ENCODE measurements at regions not wholly inside any gene's neighbourhood (a gene's known extent, or its start where the extent isn't known, plus 50 kb on each side); places are given as distances from the start of the nearest gene placed in this dataset.

- Histone ChIP-seq H3K4me1 (ENCODE audit: control insufficient read depth, low read length) (no peaks in the 10 kb centered on the region), H3F3A (ENCODE audit: control insufficient read depth, insufficient read depth) (no peaks in the 10 kb centered on the region), H3K27me3 (ENCODE audit: control insufficient read depth, low read length) (no peaks in the 10 kb centered on the region), H3K4me2 (ENCODE audit: low read length) (no peak overlapping the region), H3K4me3 (ENCODE audit: low read length) (no peak overlapping the region), H3K9me3 (ENCODE audit: control insufficient read depth, insufficient read depth, low read length) (no peaks in the 10 kb centered on the region), H3K36me3 (ENCODE audit: control insufficient read depth, low read length) (no peaks in the 10 kb centered on the region), H3K79me2 (ENCODE audit: control insufficient read depth, low read length) (no peaks in the 10 kb centered on the region), H3K9me2 (replicated peaks; ENCODE audit: control insufficient read depth, low read length) (no peaks in the 10 kb centered on the region), H4K20me1 (ENCODE audit: control insufficient read depth, insufficient read depth, low read depth, low read length) (no peaks in the 10 kb centered on the region), H3K27ac (ENCODE audit: low read depth, low read length) (no peak overlapping the region)
- TF ChIP-seq CTCF (IDR thresholded peaks at IDR 0.05; ENCODE audit: low read depth, low read length, poor library complexity, severe bottlenecking) (no peak), EZH2phosphoT487 (IDR thresholded peaks at IDR 0.05; ENCODE audit: borderline replicate concordance, low read length) (no peak)
Observed at GRCh38 chr22:48530666-48531065, 1297.0 kb downstream of the BRD1 start.

GRCh38 chr22:48528221-48528915 is 1299.3 kb downstream of the BRD1 start:
- Histone ChIP-seq H3K4me3 (ENCODE audit: low read length) (no peak overlapping the region), H3K36me3 (ENCODE audit: control insufficient read depth, low read length) (no peaks in the 10 kb centered on the region), H3K79me2 (ENCODE audit: control insufficient read depth, low read length) (no peaks in the 10 kb centered on the region), H3K9me2 (replicated peaks; ENCODE audit: control insufficient read depth, low read length) (no peaks in the 10 kb centered on the region), H3K4me2 (ENCODE audit: low read length) (no peak overlapping the region), H3K4me1 (ENCODE audit: control insufficient read depth, low read length) (no peaks in the 10 kb centered on the region), H4K20me1 (ENCODE audit: control insufficient read depth, insufficient read depth, low read depth, low read length) (no peaks in the 10 kb centered on the region), H3F3A (ENCODE audit: control insufficient read depth, insufficient read depth) (no peaks in the 10 kb centered on the region), H3K27ac (ENCODE audit: low read depth, low read length) (no peak overlapping the region), H3K9me3 (ENCODE audit: control insufficient read depth, insufficient read depth, low read length) (no peaks in the 10 kb centered on the region), H3K27me3 (ENCODE audit: control insufficient read depth, low read length) (no peaks in the 10 kb centered on the region)
- TF ChIP-seq CTCF (IDR thresholded peaks at IDR 0.05; ENCODE audit: low read depth, low read length, poor library complexity, severe bottlenecking) (no peak), EZH2phosphoT487 (IDR thresholded peaks at IDR 0.05; ENCODE audit: borderline replicate concordance, low read length) (no peak)

GRCh38 chr22:48523761-48524160 is 1303.9 kb downstream of the BRD1 start:
- Histone ChIP-seq H3K36me3 (ENCODE audit: control insufficient read depth, low read length) (no peaks in the 10 kb centered on the region), H3K4me2 (ENCODE audit: low read length) (no peak overlapping the region), H3K9me3 (ENCODE audit: control insufficient read depth, insufficient read depth, low read length) (no peaks in the 10 kb centered on the region), H3K4me1 (ENCODE audit: control insufficient read depth, low read length) (no peaks in the 10 kb centered on the region), H3K4me3 (ENCODE audit: low read length) (no peak overlapping the region), H3K79me2 (ENCODE audit: control insufficient read depth, low read length) (no peaks in the 10 kb centered on the region), H4K20me1 (ENCODE audit: control insufficient read depth, insufficient read depth, low read depth, low read length) (no peaks in the 10 kb centered on the region), H3F3A (ENCODE audit: control insufficient read depth, insufficient read depth) (no peaks in the 10 kb centered on the region), H3K9me2 (replicated peaks; ENCODE audit: control insufficient read depth, low read length) (no peaks in the 10 kb centered on the region), H3K27me3 (ENCODE audit: control insufficient read depth, low read length) (no peaks in the 10 kb centered on the region), H3K27ac (ENCODE audit: low read depth, low read length) (no peak overlapping the region)
- TF ChIP-seq CTCF (IDR thresholded peaks at IDR 0.05; ENCODE audit: low read depth, low read length, poor library complexity, severe bottlenecking) (no peak), EZH2phosphoT487 (IDR thresholded peaks at IDR 0.05; ENCODE audit: borderline replicate concordance, low read length) (no peak)
